GM19468 (cell line): ENCODE measurements at regions not wholly inside any gene's neighbourhood (a gene's known extent, or its start where the extent isn't known, plus 50 kb on each side); places are given as distances from the start of the nearest gene placed in this dataset.

Experiments
- ATAC-seq: cut with Tn5 transposase; IDR thresholded peaks from one replicate; pipeline ENCODE4 v1.9.1; 2021; ENCODE audit warnings: mild to moderate bottlenecking, moderate library complexity, moderate number of reproducible peaks; ENCODE audit not compliant: unreplicated experiment; ENCODE audit errors: extremely low read depth

DNA sequence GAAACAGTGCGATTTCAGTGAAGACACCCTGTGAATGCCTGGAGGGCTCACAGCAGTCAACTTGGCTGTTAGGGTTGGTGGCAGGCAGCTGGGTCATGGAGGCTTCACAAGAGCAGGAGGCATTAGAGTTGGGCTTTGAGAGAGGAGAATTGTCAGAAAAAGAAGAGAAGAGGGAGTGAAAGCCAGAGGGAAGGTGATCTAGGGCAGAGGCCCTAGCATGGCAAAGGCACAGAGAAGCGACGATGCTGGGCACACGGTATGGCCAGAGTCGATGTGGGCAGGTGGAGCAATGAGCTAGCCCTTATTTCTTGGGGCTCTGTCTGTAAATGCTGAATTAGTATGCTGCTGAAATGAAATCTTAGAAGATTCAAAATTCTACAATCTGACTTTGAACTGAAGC is 52.6 kb upstream of the OLFM4 start:
- no peak for ATAC-seq

DNA sequence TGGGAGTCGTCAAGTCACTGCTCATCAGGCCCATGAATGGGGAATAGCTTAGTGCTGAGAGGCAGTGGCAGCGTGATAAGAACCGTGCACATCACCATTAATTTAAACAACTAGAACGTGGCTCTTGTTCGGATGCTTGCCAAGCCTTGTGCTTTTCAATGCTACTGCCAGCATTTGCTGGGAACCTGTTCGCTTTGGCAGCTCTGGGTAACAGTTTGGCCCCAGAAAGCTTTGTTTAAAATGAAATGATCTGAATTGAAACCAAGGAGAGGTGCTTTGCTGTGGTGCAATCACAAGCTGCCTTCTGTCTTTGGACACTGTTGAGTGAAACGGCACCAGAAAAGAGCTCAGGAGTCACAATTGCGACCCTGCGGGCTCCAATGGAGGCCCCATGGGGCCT is 53.5 kb upstream of the OLFM4 start:
- no peak for ATAC-seq

DNA sequence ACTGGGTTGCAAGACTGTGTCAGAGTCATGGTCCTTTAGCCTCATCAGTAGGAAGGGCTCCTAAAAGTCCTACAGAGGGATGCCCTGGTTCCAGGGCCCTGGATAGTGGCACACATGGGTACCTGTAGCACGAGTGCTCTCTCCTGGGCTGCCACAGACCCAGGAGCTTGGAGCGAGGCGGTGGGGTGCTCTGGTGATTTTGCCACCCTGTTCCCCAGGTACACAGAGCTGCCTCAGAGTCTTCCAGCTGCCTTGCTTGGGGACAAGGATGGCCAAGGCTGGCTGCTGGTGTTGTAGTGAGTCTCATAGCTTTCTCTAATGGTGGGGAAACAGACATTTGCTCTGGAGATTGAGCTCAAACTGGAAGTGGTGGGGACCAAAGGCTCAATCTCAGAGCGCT is 53.9 kb upstream of the OLFM4 start:
- no peak for ATAC-seq

DNA sequence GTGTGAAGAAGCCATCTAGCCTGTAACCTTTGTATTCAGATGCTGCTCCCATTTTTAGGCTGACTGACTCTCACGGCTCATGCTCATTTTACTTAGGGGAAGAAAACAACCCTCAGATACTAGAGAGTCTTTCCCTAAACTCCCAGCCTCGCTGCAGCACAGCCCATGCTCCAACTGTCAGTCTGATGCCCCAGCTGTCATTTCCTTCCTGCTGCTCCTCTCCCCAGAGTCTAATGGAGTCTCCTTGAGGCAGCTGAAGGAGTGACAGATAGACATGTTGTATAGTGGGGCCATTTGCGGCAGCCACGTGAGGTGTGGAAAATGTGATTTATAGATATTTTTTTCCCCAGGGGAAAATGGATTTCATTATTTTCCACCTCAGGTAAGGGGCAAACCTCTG is 59.2 kb upstream of the OLFM4 start:
- no peak for ATAC-seq

DNA sequence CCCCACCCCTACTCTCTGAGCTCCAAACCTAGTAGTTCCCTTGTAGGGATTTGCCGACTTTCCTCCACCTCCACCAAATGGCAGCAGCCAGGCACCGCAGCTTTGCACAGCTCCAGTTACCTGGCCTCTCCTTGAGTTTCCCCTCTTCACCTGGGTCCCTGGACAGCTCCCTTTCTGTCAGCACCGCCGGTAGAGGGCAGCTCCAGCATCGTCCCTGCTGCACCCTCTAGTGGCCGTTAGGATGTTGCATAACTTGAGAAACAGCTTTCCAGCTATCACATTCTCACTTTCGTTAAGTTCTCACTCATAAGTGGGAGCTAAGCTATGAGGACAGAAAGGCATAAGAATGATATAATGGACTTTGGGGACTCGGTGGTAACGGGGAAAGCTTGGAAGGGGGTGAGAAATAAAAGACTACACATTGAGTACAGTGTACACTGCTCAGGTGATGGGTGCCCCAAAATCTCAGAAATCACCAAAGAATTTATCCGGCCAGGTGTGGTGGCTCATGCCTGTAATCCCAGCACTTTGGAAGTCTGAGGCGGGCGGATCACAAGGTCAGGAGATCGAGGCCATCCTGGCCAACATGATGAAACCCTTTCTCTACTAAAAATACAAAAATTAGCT is 60.4 kb upstream of the OLFM4 start:
- peak; percentile 79 for ATAC-seq

DNA sequence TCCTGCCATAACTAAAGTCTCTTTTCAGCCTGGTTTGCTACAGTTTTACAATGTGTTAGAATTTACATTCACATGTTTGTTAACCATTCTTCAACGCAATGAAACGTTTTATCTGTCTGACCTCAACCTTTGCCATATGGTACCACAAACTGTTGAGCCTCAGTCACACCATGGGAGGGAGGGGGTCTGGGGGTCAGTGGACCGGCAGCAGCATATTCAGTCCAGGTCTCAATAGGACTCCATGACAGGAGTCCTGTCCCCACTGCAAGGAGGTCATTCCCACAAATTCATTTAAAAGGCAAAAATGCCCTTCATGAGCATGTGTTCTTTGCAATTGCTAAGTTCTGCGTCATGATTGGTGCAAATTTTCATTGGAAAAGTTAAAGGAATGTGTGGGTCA is 66.6 kb upstream of the OLFM4 start:
- ATAC-seq: no peak

DNA sequence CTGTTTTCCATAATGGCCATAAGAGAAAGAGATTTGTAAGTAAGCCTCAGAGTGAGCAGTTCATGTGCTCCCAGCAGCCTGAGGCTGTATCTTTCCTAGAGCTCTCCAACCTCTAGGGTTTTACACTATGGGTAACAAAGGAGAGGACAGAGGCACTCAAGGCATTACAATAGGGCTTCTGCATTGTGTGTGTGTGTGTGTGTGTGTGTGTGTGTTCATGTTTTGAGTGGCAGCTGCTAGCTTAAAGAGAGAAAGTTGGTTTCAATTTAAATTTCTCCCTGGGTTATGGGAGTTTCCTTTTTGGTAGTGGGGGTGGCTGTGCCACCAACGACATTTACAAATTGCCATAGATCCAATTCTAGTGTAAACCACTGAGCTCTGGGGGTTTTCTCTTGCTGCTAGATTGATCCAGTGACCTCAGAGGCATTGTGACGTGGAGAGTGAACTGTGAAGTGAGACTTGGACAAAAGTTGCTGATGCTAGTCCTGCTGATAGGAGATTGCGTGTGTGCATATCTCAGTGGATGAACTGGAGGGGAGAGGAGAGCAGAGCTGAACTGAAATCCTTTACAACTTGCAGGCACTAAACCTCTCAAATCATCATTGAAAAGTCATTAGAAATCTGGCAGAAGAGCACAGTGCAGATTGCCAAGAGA is 67.2 kb upstream of the OLFM4 start:
- ATAC-seq: no peak

DNA sequence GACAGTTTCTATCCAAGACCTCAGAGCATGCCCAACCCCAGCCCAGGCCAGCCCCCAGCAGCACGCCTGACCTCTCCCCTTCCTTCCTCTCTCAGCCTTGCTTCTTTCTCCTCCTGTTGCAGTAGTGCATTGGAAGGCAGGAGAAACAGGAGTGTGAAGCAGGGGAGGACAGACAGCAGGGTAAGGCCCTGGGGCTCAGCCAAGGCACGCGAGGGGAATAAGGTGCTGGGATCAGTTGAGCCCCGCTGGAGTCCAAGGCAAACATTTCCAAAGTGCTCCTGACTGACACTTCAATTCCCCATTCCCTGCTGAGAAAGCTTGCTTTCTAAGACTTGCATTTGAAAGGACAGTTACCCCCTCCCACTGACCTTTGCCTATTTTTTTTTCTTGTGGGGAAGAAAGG is 73.1 kb upstream of the OLFM4 start:
- ATAC-seq: no peak

DNA sequence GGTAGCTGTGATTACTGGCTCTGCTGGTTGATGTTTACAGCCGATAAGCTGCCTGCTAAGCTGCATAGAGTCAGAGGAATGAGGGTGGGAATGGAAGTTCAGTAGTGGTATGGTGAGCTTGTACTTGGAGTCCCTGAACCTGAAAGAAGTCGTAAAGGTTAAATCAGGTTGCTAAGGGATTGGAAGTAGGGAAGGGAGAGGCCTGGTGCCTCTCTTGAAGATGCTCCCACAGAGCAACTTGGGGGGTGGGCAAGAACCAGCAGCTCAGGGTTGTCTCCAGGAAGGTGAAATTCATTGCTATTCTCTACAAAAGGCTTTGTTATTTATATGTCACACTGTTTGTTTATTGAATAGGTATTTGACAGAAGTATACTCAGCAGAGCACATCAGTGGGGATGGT is 73.8 kb upstream of the OLFM4 start:
- no peak for ATAC-seq

DNA sequence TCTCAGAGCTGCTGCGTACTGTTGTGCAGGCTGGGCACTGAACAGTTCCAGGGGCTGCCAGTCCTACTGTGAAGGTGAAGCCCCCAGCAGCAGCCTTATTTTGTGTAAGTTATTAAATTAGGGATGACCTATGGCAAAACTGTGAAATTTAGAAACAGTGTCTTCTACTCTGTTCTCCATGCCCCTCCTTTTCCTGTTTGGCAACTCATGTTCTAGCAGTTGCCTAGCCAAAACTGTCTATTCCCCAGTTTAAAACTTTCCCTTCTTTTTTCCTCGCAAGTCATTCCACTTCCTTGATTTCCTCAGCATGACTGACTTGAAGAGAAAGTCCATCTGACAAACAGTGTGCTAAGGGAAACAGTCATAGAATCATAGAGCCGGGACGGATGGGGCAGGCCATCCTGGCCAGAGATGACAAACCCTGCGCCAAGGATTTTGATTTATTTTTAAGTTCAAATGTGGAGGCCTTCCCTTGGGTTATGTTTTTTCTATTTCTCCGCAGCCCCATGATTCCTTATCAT is 78.1 kb upstream of the OLFM4 start:
- ATAC-seq: no peak

DNA sequence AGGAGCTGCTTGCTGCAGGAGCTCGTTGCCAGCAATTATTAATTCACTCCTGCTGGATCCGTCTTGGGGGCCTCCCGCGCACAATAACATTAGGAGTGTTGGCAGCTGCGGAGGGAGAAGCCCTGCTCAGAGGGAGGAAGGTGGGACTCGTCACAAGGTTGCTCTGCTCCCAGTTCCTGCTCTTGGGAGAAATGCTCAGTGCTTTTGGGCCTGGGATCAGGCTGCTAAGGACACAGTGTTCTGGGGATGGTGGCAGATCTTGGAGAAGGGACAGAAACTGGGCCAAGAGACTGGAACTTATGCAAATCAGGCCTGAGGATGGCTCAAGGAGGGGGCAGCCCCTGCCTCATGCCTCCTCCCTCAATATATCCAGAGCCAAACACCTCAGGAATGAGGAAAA is 78.9 kb upstream of the OLFM4 start:
- no peak for ATAC-seq

DNA sequence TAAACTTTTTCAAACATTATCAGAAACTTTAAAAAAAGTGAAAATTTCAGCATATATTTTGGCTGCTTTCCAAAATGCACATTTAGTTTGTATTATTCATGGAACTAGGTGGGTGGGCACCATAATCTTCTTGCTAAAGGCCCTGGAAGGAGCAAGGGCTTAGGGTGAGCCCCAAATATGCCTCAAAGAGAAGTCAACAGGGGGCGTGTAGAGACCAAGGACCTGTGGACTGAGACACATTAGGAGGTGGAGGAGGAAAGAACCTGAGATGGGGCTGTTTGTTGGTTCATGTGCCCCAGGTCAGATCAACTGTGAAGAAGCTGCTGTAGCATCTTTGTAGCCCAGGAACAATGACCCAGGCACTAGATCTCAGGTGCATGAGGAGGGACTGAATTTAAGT is 79.6 kb upstream of the OLFM4 start:
- no peak for ATAC-seq

DNA sequence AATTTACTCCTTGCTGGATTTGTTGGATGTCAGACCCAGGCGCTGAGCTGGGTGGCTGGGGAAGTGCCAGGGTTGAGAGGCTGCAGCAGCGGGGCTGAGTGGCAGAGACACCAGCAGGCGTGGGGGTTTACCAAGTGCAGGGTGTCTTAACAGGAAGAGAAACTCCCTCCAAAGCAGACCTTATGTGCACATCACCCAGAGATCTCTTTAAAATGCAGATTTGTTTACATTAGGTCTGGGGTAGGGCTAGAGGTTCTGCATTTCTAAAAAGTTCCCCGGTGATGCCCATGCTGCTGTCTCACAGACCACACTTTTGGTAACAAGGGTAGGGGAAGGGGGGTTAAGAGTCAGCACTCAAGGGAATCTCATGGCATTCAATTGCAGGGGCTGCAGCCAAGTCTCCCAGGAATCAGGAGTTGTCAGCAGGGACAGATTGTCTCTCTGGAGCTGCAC is 80.7 kb upstream of the OLFM4 start:
- no peak for ATAC-seq

DNA sequence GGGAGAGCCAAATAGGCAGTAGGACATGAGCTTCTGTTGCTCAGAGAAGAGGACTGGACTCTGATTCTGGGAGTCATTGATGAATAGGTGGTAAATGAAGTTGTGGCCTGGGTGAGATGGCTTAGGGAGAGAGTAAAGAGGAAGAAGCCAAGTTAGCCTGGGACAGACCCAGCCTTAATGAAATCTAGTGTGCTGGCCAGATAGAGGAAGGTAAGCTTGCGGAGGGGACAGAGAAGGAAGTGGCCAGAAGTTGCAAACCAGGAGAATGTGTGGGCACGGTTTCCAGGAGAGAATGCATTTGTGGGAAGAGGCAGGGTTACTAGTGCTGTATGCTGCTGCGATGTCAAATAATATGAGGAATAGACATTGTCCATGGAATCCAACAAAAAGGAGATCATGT is 83.3 kb upstream of the OLFM4 start:
- no peak for ATAC-seq

DNA sequence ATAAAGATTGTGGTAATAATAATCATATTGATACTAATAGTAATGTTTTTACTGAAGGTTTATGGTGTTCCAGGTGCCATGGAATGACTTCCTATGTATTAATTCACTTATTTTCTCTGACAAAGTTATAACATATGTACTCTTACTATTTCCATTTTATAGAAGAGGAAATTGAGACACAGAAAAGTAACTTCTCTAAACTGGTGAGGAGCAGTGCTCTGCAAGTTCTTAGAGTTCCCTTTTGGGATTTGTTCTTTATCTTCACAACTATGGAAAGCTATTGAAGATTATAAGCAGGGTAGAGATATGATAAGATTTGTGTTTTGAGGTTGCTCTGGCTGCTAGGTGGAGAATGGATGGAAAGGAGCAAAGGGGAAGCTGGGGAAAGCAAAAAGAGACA is 83.9 kb upstream of the OLFM4 start:
- ATAC-seq: no peak

DNA sequence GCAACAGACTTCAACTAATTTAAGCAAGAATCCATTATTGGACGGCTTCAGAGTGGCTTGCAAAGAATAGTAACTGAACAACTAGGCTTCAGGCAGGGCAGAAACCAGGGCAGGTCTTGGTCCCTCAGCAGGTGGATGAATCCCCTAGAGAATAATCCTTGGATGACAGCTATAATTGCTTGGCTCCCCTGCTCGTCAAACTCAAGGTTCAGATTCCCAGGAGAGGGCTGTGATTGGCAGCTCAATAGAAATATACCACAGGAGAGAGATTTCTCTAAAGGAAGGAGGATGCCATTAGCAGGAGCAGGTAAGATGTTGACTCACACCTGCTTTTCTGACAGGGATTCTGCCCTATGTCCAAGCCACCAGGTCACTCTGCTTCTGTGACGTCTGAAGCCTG is 89.6 kb upstream of the PCDH8 start:
- ATAC-seq: no peak

DNA sequence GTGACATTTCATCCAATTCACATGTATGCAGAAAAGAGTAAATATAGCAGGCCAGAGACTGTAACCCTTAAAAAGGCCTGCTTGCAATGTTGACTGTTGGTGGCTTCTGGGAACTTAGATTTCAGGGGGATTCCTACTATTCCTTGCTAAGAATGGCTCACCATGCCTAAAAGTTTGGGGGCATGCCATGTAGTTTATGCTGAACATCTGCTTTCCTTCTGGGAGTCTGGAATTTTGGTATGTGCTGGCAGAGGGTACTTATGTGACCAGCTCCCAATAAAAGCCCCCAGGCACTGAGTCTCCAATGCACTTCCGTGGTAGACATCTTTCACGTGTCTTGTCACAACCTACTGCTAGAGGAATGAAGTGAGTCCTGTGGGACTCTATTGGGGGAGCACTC is 88.4 kb upstream of the PCDH8 start:
- ATAC-seq: no peak

DNA sequence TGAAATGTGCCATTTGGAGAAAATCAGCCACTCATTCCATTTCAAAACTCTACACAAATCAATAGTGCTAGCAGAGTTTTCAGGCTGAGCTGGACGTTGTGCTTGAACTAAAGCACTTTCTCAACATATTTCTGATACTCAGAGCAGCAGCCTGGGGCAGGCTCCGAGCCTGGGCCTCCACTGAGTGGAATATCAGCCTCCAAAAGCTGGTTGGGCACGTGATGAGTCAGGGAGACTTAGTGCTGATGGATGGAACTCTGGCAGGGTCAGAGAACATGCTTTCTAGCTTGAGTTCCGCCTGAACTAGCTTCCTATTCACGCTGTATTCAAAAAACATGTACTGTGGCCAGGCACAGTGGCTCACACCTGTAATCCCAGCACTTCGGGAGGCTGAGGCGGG is 85.8 kb upstream of the PCDH8 start:
- no peak for ATAC-seq

DNA sequence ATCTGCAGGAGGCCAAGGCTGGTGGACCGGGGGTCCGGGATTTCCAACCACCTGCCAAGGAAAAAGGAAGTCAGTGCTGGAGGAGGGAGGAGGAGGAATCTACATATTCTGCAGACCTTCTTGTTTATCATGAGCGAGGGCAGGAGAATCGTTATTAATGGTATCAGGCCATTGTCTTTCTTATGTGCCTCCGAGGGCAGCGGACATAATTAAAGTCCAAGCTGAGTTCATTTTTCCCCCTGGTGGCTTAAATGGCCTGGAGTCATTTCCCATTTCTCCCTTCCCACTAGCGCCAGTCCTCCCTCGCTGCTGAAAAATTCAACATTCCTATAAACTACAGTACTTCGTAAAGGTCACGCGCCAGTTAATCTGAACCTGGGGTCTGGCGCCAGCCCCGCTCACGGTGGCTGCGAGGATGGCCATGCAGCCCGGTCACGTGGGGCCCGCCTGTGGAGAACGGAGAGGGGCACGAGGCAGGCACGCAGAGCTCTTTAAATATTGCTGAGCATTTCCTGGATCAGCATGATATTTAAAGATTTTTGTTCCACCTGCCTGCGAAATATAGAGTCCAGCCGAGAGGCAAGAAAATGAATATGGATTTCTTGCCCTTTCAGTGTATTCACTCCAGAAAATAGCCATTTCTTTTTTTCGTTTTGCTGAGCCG is 85.2 kb upstream of the PCDH8 start:
- no peak for ATAC-seq

DNA sequence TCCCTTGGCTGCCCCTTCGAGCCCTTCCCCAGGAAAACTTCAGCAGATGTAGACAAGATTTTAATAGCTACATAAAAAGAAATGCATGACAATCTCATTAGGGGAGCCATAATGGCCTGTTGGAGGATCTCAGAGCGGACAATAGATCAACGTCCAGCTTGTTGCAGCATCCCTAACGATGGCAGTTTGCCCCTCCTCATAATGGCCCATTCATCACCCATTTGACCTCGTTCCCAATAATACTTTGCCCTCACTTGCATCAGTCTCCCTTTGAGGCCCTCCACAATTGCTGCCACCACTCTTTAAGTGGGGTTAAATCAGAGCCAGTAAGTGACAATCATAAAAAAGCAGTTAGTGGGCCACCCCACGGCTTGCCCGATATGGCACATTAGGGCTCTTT is 84.7 kb upstream of the PCDH8 start:
- ATAC-seq: no peak

DNA sequence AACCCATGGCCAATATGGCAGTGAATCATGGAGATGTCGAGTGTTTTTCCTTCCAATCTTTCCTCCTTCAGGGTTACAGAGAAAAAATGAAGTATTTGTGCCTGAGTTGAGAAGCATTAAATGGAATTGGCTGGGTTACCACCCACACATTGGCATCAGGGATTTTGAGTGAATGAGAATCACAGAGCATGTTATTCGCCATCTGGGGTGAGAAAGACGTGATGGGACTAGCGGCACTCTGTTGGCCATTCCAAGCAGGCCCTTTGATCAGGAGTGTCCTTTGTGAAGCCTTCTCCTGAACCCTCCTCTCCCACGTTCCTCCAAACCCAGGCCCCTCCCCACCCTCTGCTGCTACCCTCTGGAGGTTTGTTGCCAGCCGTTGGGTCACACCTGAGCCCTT is 84.2 kb upstream of the PCDH8 start:
- no peak for ATAC-seq
